ENCODE measurements at regions not wholly inside any gene's neighbourhood (a gene's known extent, or its start where the extent isn't known, plus 50 kb on each side); places are given as distances from the start of the nearest gene placed in this dataset.

DNA sequence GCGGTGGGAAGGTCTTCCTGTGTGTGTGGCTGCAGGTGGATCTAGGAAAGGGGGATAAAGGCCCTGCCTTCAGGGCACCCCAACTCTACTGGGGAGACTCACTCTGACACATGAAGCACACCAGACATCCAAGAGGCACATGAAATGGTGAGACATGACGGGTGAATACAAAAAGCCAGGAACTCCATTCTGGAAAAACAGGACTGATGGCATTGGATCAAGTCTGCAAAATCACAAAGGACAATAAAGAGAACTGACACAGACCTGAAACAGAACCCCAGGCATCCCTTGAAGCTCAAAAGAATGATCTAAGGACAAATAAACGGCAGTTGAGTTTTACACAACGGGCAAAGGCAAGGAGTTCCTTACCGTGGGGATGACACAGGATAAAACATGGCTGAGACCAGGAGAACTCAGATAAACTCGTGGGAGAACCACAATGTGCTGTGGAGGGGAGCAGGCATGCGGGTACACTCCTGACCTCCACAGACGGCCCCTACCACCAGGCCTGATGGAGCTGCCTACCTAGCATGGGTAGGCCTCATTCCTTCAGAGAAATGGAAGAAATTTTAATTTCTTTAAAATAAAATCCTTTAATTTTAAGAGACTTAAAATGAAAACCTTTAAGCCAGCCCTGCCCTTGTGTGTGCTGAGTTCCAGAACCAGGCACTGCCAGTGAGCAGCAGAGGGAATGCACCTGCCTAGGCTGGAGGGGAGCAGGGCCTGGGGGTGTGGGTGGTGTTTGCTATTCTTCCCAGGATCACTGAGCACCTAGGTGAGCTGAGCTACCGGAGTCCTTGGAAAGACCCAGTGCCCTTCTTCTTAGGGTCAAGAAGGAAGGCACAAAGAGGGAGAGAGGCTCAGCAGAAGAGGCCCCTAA is 100.1 kb downstream of the SINHCAF start:
- no peaks in the 10 kb centered on the region for H3K36me3 ChIP-seq (ENCODE audit: insufficient read depth, low read length)
- no peaks in the 10 kb centered on the region for H3K27me3 Mint-ChIP-seq
- DNase-seq = no peak
- H3K27ac ChIP-seq (ENCODE audit: low read depth in 1 of 2, low read length in 2 of 2) = no peak overlapping the region
- H3K27ac Mint-ChIP-seq = no peak overlapping the region
- H3K4me1 Mint-ChIP-seq (ENCODE audit: low read depth) = no peaks in the 10 kb centered on the region
- ChIA-PET CTCF (no interaction called here), POLR2A (no interaction called here)
- no peaks in the 10 kb centered on the region for H3K27me3 ChIP-seq (ENCODE audit: control insufficient read depth in 1 of 2, insufficient read depth in 2 of 2, low read length in 2 of 2)
- intact Hi-C loops (cut with DNase I, micrococcal nuclease) = no loop called here
- no peaks in the 10 kb centered on the region for H3K36me3 Mint-ChIP-seq (ENCODE audit: low read depth)
- H3K9me3 Mint-ChIP-seq = no peaks in the 10 kb centered on the region
- ATAC-seq (ENCODE audit: poor library complexity) = no peak
- no peak overlapping the region for H3K4me3 ChIP-seq (ENCODE audit: low read length)
- H3K4me1 ChIP-seq (ENCODE audit: insufficient read depth, low read length) = no peaks in the 10 kb centered on the region
- TF ChIP-seq, protein P1, sequence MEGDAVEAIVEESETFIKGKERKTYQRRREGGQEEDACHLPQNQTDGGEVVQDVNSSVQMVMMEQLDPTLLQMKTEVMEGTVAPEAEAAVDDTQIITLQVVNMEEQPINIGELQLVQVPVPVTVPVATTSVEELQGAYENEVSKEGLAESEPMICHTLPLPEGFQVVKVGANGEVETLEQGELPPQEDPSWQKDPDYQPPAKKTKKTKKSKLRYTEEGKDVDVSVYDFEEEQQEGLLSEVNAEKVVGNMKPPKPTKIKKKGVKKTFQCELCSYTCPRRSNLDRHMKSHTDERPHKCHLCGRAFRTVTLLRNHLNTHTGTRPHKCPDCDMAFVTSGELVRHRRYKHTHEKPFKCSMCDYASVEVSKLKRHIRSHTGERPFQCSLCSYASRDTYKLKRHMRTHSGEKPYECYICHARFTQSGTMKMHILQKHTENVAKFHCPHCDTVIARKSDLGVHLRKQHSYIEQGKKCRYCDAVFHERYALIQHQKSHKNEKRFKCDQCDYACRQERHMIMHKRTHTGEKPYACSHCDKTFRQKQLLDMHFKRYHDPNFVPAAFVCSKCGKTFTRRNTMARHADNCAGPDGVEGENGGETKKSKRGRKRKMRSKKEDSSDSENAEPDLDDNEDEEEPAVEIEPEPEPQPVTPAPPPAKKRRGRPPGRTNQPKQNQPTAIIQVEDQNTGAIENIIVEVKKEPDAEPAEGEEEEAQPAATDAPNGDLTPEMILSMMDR (IDR thresholded peaks at IDR 0.05) = no peak
- H3K4me3 Mint-ChIP-seq = no peak overlapping the region
- peaks cover 0 to 3% of the 10 kb centered on the region in 2 experiments for H3K9me3 ChIP-seq (ENCODE audit: control insufficient read depth in 1 of 2, insufficient read depth in 1 of 2, low read length in 2 of 2)

DNA sequence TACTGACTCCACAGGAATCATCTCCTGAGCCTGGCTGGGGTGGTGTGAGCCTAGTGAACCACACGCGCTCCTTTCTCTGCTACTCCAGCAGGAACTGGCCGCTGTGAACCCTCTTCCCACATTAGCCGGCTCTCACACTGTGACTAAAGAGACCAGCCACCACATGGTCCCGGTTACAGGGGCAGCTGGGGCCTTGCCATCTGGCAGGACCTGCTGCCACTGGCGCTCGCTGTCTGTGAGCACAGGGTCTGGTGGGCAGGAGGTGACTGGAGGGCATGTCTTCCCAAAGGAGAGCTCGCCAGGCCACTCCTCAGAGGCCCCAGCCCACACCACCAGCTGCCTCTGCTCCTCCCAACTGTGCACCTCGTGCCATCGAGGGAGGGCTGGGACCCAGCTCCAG is 99.3 kb downstream of the SINHCAF start:
- ChIA-PET CTCF (no interaction called here), POLR2A (no interaction called here)
- Histone ChIP-seq H3K27ac (ENCODE audit: low read depth in 1 of 2, low read length in 2 of 2) (no peak overlapping the region), H3K4me1 (ENCODE audit: insufficient read depth, low read length) (no peaks in the 10 kb centered on the region), H3K27me3 (ENCODE audit: control insufficient read depth in 1 of 2, insufficient read depth in 2 of 2, low read length in 2 of 2) (no peaks in the 10 kb centered on the region), H3K36me3 (ENCODE audit: insufficient read depth, low read length) (no peaks in the 10 kb centered on the region), H3K4me3 (ENCODE audit: low read length) (no peak overlapping the region), H3K9me3 (ENCODE audit: control insufficient read depth in 1 of 2, insufficient read depth in 1 of 2, low read length in 2 of 2) (peaks cover 0 to 5% of the 10 kb centered on the region in 2 experiments)
- Mint-ChIP-seq H3K4me3 (no peak overlapping the region), H3K36me3 (ENCODE audit: low read depth) (no peaks in the 10 kb centered on the region), H3K9me3 (no peaks in the 10 kb centered on the region), H3K4me1 (ENCODE audit: low read depth) (no peaks in the 10 kb centered on the region), H3K27ac (no peak overlapping the region), H3K27me3 (peaks cover 4% of the 10 kb centered on the region)
- TF ChIP-seq, protein P1 (IDR thresholded peaks at IDR 0.05) = no peak
- ATAC-seq (ENCODE audit: poor library complexity) (no peak), DNase-seq (no peak)
- intact Hi-C loops (cut with DNase I, micrococcal nuclease) = no loop called here

DNA sequence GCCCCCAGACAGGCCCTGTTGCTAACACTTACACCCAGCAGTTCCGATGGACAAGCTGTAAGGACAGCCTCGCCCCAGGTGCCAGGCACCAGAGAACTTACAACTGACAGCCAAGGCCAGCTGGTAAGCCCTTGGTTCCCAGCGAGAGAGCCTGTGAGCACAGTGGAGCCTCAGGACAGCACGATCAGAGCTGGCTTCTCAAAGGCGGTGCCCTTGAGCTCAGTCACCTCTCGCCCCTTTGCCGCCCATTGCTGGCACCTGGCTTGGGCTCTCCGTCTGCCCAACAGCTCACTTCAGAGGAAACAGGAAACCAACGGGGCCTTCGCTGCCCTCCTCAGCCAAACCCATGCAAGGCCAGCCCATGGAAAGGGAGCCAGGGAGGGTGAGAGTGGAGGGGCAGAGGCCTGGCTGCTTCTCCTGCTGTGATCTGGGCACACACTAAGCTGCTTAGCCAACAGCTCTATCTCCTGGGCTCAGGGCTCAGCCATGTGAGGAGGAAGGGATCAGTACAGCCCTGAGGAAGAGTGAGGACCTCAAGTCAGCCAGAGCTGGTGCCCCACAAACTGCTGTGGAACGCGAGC is 98.5 kb downstream of the SINHCAF start:
- H3K27ac Mint-ChIP-seq = no peak overlapping the region
- no peak overlapping the region for H3K4me3 Mint-ChIP-seq
- intact Hi-C loops (cut with DNase I, micrococcal nuclease) = no loop called here
- peaks cover 4% of the 10 kb centered on the region for H3K27me3 Mint-ChIP-seq
- Histone ChIP-seq H3K36me3 (ENCODE audit: insufficient read depth, low read length) (no peaks in the 10 kb centered on the region), H3K27ac (ENCODE audit: low read depth in 1 of 2, low read length in 2 of 2) (no peak overlapping the region), H3K9me3 (ENCODE audit: control insufficient read depth in 1 of 2, insufficient read depth in 1 of 2, low read length in 2 of 2) (peaks cover 0 to 12% of the 10 kb centered on the region in 2 experiments), H3K27me3 (ENCODE audit: control insufficient read depth in 1 of 2, insufficient read depth in 2 of 2, low read length in 2 of 2) (no peaks in the 10 kb centered on the region), H3K4me3 (ENCODE audit: low read length) (no peak overlapping the region), H3K4me1 (ENCODE audit: insufficient read depth, low read length) (no peaks in the 10 kb centered on the region)
- no peaks in the 10 kb centered on the region for H3K36me3 Mint-ChIP-seq (ENCODE audit: low read depth)
- no peaks in the 10 kb centered on the region for H3K4me1 Mint-ChIP-seq (ENCODE audit: low read depth)
- ChIA-PET CTCF (no interaction called here), POLR2A (no interaction called here)
- no peaks in the 10 kb centered on the region for H3K9me3 Mint-ChIP-seq
- DNase-seq (no peak), ATAC-seq (ENCODE audit: poor library complexity) (no peak)
- TF ChIP-seq, protein P1 (IDR thresholded peaks at IDR 0.05) = no peak
